IMR-90 (cell line): ENCODE measurements at regions not wholly inside any gene's neighbourhood (a gene's known extent, or its start where the extent isn't known, plus 50 kb on each side); places are given as distances from the start of the nearest gene placed in this dataset.

Experiments
- ATAC-seq: fragments of 200-7000 bp; cut with Tn5 transposase; 2 replicates; pipeline ENCODE4 v1.9.1; 2020; ENCODE audit warnings: low read depth, mild to moderate bottlenecking, moderate library complexity
- BruUV-seq: library from RNA; stranded (reverse); fragments of 400-500 nt; replicated peaks from 2 replicates; lab custom pipeline; 2021; lab: Mats Ljungman, UMichigan
- CTCF ChIA-PET: fragments of 300-600 bp; formaldehyde crosslinking; extraction: SDS; loops from one replicate; lab custom pipeline; 2021; ENCODE audit warnings: antibody characterized with exemption; lab: Yijun Ruan, JAX
- POLR2A ChIA-PET: fragments of 300-600 bp; sonication (Branson Sonifier 250); formaldehyde crosslinking; loops from one replicate; lab custom pipeline; 2022; ENCODE audit warnings: antibody characterized with exemption; ENCODE audit not compliant: unreplicated experiment; lab: Charles Lee
- DNase-seq: peaks from one replicate; pipeline ENCODE4 v3.0.0; 2013
- H2AFZ ChIP-seq: replicated peaks from 2 replicates; pipeline ENCODE3; 2013; ENCODE audit warnings: low read length, mild to moderate bottlenecking; ENCODE audit not compliant: poor library complexity
- H2AK5ac ChIP-seq: 2 replicates; pipeline ENCODE4 v1.6.1; 2013; ENCODE audit warnings: low read depth, low read length, inconsistent platforms
- H2AK9ac ChIP-seq: replicated peaks from 2 replicates; pipeline ENCODE3; 2013; ENCODE audit warnings: mild to moderate bottlenecking, low read depth, low read length, moderate library complexity; ENCODE audit not compliant: poor library complexity
- H2BK120ac ChIP-seq: 2 replicates; pipeline ENCODE4 v1.6.1; 2013; ENCODE audit warnings: low read depth, low read length, inconsistent platforms
- H2BK15ac ChIP-seq: 3 replicates; pipeline ENCODE4 v1.6.1; 2013; ENCODE audit warnings: low read depth, low read length, inconsistent platforms
- H2BK20ac ChIP-seq: 2 replicates; pipeline ENCODE4 v1.6.1; 2013; ENCODE audit warnings: low read depth, mild to moderate bottlenecking, inconsistent platforms, low read length, moderate library complexity
- H2BK5ac ChIP-seq: 2 replicates; pipeline ENCODE4 v1.6.1; 2013; ENCODE audit warnings: mild to moderate bottlenecking, low read depth, low read length, inconsistent platforms; ENCODE audit not compliant: poor library complexity, severe bottlenecking
- H3K14ac ChIP-seq: replicated peaks from 2 replicates; pipeline ENCODE4 v1.6.1; 2013; ENCODE audit warnings: low read depth, low read length, inconsistent platforms
- H3K18ac ChIP-seq: 2 replicates; pipeline ENCODE4 v1.6.1; 2013; ENCODE audit warnings: low read depth, low read length, control low read depth
- H3K23ac ChIP-seq: 2 replicates; pipeline ENCODE4 v1.6.1; 2013; ENCODE audit warnings: low read depth, low read length, inconsistent platforms
- H3K27ac ChIP-seq: 2 replicates; pipeline ENCODE4 v1.5.1; 2013; ENCODE audit warnings: mild to moderate bottlenecking, control low read depth, low read length; ENCODE audit not compliant: insufficient read depth
- H3K27me3 ChIP-seq: 2 replicates; pipeline ENCODE4 v1.6.1; 2013; ENCODE audit warnings: low read length; ENCODE audit not compliant: control insufficient read depth, insufficient read depth
- H3K36me3 ChIP-seq: 2 replicates; pipeline ENCODE4 v1.6.1; 2013; ENCODE audit warnings: low read length, mixed read lengths; ENCODE audit not compliant: control insufficient read depth, insufficient read depth
- H3K4ac ChIP-seq: 2 replicates; pipeline ENCODE4 v1.6.1; 2013; ENCODE audit warnings: low read depth, low read length, inconsistent platforms
- H3K4me1 ChIP-seq: 2 replicates; pipeline ENCODE4 v1.6.1; 2013; ENCODE audit warnings: low read length, mixed read lengths; ENCODE audit not compliant: control insufficient read depth, insufficient read depth
- H3K4me2 ChIP-seq: 2 replicates; pipeline ENCODE4 v1.6.1; 2013; ENCODE audit warnings: low read depth, mild to moderate bottlenecking, control low read depth, low read length, moderate library complexity
- H3K4me3 ChIP-seq: 2 replicates; pipeline ENCODE4 v1.5.1; 2013; ENCODE audit warnings: low read depth, mild to moderate bottlenecking, control low read depth, low read length, moderate library complexity; ENCODE audit not compliant: insufficient read depth
- H3K56ac ChIP-seq: 2 replicates; pipeline ENCODE4 v1.6.1; 2013; ENCODE audit warnings: low read length, inconsistent platforms; ENCODE audit not compliant: insufficient read depth; ENCODE audit errors: extremely low read depth
- H3K79me1 ChIP-seq, 2 experiments: 2 replicates each; pipeline ENCODE4 v1.6.1; 2013; ENCODE audit warnings: low read length in 2 of 2, inconsistent platforms in 1 of 2, low read depth in 1 of 2
- H3K9ac ChIP-seq: 2 replicates; pipeline ENCODE4 v1.6.1; 2013; ENCODE audit warnings: low read depth, low read length, control low read depth
- H3K9me1 ChIP-seq: 2 replicates; pipeline ENCODE4 v1.6.1; 2013; ENCODE audit warnings: low read length, inconsistent platforms; ENCODE audit not compliant: insufficient read depth
- H3K9me3 ChIP-seq: 2 replicates; pipeline ENCODE4 v1.6.1; 2013; ENCODE audit warnings: low read length; ENCODE audit not compliant: control insufficient read depth, insufficient read depth
- H4K20me1 ChIP-seq: 2 replicates; pipeline ENCODE4 v1.6.1; 2013; ENCODE audit warnings: low read length, inconsistent platforms; ENCODE audit not compliant: insufficient read depth
- H4K5ac ChIP-seq: 2 replicates; pipeline ENCODE4 v1.6.1; 2013; ENCODE audit warnings: mild to moderate bottlenecking, low read depth, low read length, control low read depth
- H4K8ac ChIP-seq, 2 experiments: 2 replicates each; pipeline ENCODE4 v1.6.1; 2013; ENCODE audit warnings: low read depth in 2 of 2, low read length in 2 of 2, control low read depth in 1 of 2, inconsistent platforms in 1 of 2
- H4K91ac ChIP-seq: 2 replicates; pipeline ENCODE4 v1.6.1; 2013; ENCODE audit warnings: low read depth, low read length, inconsistent platforms; ENCODE audit not compliant: insufficient read depth
- CHD1 ChIP-seq: IDR thresholded peaks from 2 replicates; pipeline ENCODE4 v1.6.1; 2012; ENCODE audit warnings: low read depth, low read length, improper control_type of control experiment
- MAFK ChIP-seq: IDR thresholded peaks from 2 replicates; pipeline ENCODE4 v1.6.1; 2012; ENCODE audit warnings: low read depth, low read length, improper control_type of control experiment
- RCOR1 ChIP-seq: IDR thresholded peaks from 2 replicates; pipeline ENCODE4 v1.6.1; 2012; ENCODE audit warnings: mild to moderate bottlenecking, low read length, improper control_type of control experiment; ENCODE audit not compliant: insufficient replicate concordance
- WGBS, 2 experiments: methylation state at CpG; one replicate each; pipeline versions ENCODE4 v1.1.5 to v1.1.7; 2013; ENCODE audit warnings: missing lambda C conversion rate in 2 of 2; ENCODE audit not compliant: insufficient read length in 1 of 2; ENCODE audit errors: extremely low coverage in 2 of 2; 5-methylcytosine and 5-hydroxymethylcytosine counted together
- dilution Hi-C: fragments of 300-500 bp; cut with HindIII; formaldehyde crosslinking; loops from one replicate; pipeline ENCODE4 v1.14.3; 2018; ENCODE audit warnings: low sequenced_read_pairs; ENCODE audit not compliant: unreplicated experiment
- in situ Hi-C: fragments of 300-500 bp; cut with MboI; formaldehyde crosslinking; loops from 3 replicates; pipeline ENCODE4 v1.14.3; 2019; ENCODE audit warnings: low sequenced_read_pairs, inconsistent platforms, mixed read lengths
- intact Hi-C: fragments of 100-400 bp; cut with micrococcal nuclease; formaldehyde crosslinking; loops from 2 replicates; pipeline ENCODE4 v1.10.0; 2022

DNA sequence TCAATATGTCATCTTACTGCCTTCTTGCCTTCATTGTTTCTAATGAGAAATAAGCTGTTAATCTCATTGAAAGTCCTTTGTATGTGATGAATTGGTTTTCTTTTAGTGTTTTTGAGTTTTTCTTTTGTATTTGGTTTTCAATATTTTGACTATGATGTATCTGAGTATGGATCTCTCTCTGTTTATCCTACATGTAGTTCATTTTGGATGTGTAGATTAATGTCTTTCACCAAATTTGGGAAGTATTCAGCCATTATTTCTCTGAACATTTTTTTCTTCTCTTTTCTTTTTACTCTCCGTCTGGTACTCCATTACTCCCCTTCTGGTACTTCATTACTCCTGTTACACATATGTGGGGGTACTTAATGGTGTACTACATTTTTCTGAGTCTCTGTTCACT is 103.3 kb upstream of the ADRA1D start:
- H4K8ac ChIP-seq = no peak overlapping the region
- DNase-seq (no peak), ATAC-seq (no peak)
- no peak overlapping the region for H2BK120ac ChIP-seq
- no peak overlapping the region for H3K18ac ChIP-seq
- no peak for TF ChIP-seq CHD1
- TF ChIP-seq RCOR1 = no peak
- TF ChIP-seq MAFK = no peak
- H3K4me3 ChIP-seq = no peak overlapping the region
- no peaks in the 10 kb centered on the region for H4K20me1 ChIP-seq
- ChIA-PET CTCF (no interaction called here), POLR2A (no interaction called here)
- H3K9me3 ChIP-seq = peaks cover 7% of the 10 kb centered on the region
- H3K56ac ChIP-seq = no peak overlapping the region
- no TSS peak for BruUV-seq
- no peaks in the 10 kb centered on the region for H3K4me1 ChIP-seq
- no peak overlapping the region for H3K9ac ChIP-seq
- no peak overlapping the region for H3K14ac ChIP-seq
- no peaks in the 10 kb centered on the region for H3K79me1 ChIP-seq
- H2AK9ac ChIP-seq = no peak overlapping the region
- H2BK15ac ChIP-seq = no peak overlapping the region
- H2BK20ac ChIP-seq = no peak overlapping the region
- H2AFZ ChIP-seq = no peak overlapping the region
- no peak overlapping the region for H3K23ac ChIP-seq
- no peak overlapping the region for H4K91ac ChIP-seq
- no peaks in the 10 kb centered on the region for H3K36me3 ChIP-seq
- dilution Hi-C loops = no loop called here
- H2AK5ac ChIP-seq = no peak overlapping the region
- no peak overlapping the region for H2BK5ac ChIP-seq
- peaks cover 25% of the 10 kb centered on the region for H3K27me3 ChIP-seq
- intact Hi-C loops = no loop called here
- in situ Hi-C loops = no loop called here
- no CpG with 5 or more reads among the region's 1 CpG for WGBS, 2 experiments
- H3K4ac ChIP-seq = no peak overlapping the region
- no peak overlapping the region for H3K4me2 ChIP-seq
- no peak overlapping the region for H4K5ac ChIP-seq
- H3K9me1 ChIP-seq = no peaks in the 10 kb centered on the region
- H3K27ac ChIP-seq = no peak overlapping the region
